ENCODE measurements at regions not wholly inside any gene's neighbourhood (a gene's known extent, or its start where the extent isn't known, plus 50 kb on each side); places are given as distances from the start of the nearest gene placed in this dataset.

GRCh38 chr3:164515256-164515655 lies 563.0 kb downstream of the SI start:
- no peaks in the 10 kb centered on the region for H3K4me1 ChIP-seq (ENCODE audit: insufficient read depth, low read length, severe bottlenecking)
- no peak overlapping the region for H3K4me3 ChIP-seq (ENCODE audit: low read depth, low read length, poor library complexity, severe bottlenecking)
- no peak overlapping the region for H2AFZ ChIP-seq (ENCODE audit: low read length)
- H3F3A ChIP-seq (ENCODE audit: insufficient read depth, low read length): no peaks in the 10 kb centered on the region
- no peak overlapping the region for H3K4me2 ChIP-seq (ENCODE audit: low read length)
- no peak overlapping the region for H3K27ac ChIP-seq (ENCODE audit: low read depth, low read length, poor library complexity, severe bottlenecking)
- TF ChIP-seq EZH2 (IDR thresholded peaks at IDR 0.05; ENCODE audit: borderline replicate concordance, low read length) (no peak), CTCF (IDR thresholded peaks at IDR 0.05; ENCODE audit: low read length) (no peak)
- H4K20me1 ChIP-seq (ENCODE audit: insufficient read depth, low read length): no peaks in the 10 kb centered on the region
- H3K9me2 ChIP-seq (ENCODE audit: low read depth, low read length): no peaks in the 10 kb centered on the region
- H3K27me3 ChIP-seq (ENCODE audit: insufficient read depth, low read length): no peaks in the 10 kb centered on the region
- no peak overlapping the region for H3K9ac ChIP-seq (ENCODE audit: low read length)
- H3K9me3 ChIP-seq (ENCODE audit: low read length): no peaks in the 10 kb centered on the region; the same call in 1 of the 2 replicates
- no peaks in the 10 kb centered on the region for H3K36me3 ChIP-seq (ENCODE audit: insufficient read depth, low read length)
- H3K79me2 ChIP-seq (ENCODE audit: insufficient read depth, low read length): no peaks in the 10 kb centered on the region

DNA sequence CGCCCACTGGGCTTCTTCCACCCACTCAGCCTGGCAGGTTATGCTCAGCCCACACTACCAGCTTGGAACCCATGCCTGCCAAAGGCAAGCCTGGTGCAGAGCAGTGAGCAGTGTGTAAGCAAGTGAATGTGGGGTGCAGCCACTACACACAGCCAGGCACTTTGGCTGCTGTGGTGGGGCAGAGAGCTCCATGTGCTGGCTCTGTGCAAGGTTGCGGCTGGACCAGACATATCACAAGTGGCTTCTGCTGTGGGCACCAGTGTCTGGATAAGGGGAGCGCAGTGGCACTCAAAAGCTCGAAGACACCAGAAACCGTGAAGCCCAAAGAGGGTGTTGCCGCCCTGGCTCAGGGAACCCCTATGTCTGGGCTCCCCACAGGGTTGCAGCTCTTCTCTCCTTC lies 563.7 kb downstream of the SI start:
- no peak for TF ChIP-seq EZH2 (IDR thresholded peaks at IDR 0.05; ENCODE audit: borderline replicate concordance, low read length)
- TF ChIP-seq CTCF (IDR thresholded peaks at IDR 0.05; ENCODE audit: low read length): no peak
- no peak overlapping the region for H3K9ac ChIP-seq (ENCODE audit: low read length)
- H3K79me2 ChIP-seq (ENCODE audit: insufficient read depth, low read length): no peaks in the 10 kb centered on the region
- H3K9me2 ChIP-seq (ENCODE audit: low read depth, low read length): no peaks in the 10 kb centered on the region
- no peaks in the 10 kb centered on the region; the same call in 1 of the 2 replicates for H3K9me3 ChIP-seq (ENCODE audit: low read length)
- no peak overlapping the region for H3K4me2 ChIP-seq (ENCODE audit: low read length)
- H3K4me1 ChIP-seq (ENCODE audit: insufficient read depth, low read length, severe bottlenecking): no peaks in the 10 kb centered on the region
- no peak overlapping the region for H2AFZ ChIP-seq (ENCODE audit: low read length)
- H4K20me1 ChIP-seq (ENCODE audit: insufficient read depth, low read length): no peaks in the 10 kb centered on the region
- H3F3A ChIP-seq (ENCODE audit: insufficient read depth, low read length): no peaks in the 10 kb centered on the region
- H3K36me3 ChIP-seq (ENCODE audit: insufficient read depth, low read length): no peaks in the 10 kb centered on the region
- no peak overlapping the region for H3K4me3 ChIP-seq (ENCODE audit: low read depth, low read length, poor library complexity, severe bottlenecking)
- no peak overlapping the region for H3K27ac ChIP-seq (ENCODE audit: low read depth, low read length, poor library complexity, severe bottlenecking)
- no peaks in the 10 kb centered on the region for H3K27me3 ChIP-seq (ENCODE audit: insufficient read depth, low read length)

DNA sequence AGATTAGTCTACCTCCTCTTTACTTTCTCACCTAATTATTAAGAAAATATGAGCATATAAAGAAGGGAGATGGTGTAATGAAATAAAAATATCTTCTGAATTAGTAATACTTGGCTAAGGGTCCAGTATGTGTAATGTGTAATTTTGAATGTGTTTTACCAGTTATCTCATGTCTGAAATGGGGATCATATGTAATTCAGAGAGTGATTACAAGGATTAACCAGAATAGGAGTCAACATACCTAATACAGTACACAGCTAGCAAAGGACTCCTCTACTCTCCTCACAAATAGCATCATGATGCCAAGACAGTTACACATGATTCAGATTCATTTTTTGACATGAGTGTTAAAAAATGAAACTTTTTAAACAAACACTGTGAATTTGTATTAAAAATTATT lies 570.4 kb downstream of the SI start:
- no peaks in the 10 kb centered on the region for H3K36me3 ChIP-seq (ENCODE audit: insufficient read depth, low read length)
- H4K20me1 ChIP-seq (ENCODE audit: insufficient read depth, low read length): no peaks in the 10 kb centered on the region
- no peaks in the 10 kb centered on the region for H3K4me1 ChIP-seq (ENCODE audit: insufficient read depth, low read length, severe bottlenecking)
- H3K27ac ChIP-seq (ENCODE audit: low read depth, low read length, poor library complexity, severe bottlenecking): no peak overlapping the region
- H3K4me3 ChIP-seq (ENCODE audit: low read depth, low read length, poor library complexity, severe bottlenecking): no peak overlapping the region
- no peaks in the 10 kb centered on the region for H3K27me3 ChIP-seq (ENCODE audit: insufficient read depth, low read length)
- H3K79me2 ChIP-seq (ENCODE audit: insufficient read depth, low read length): no peaks in the 10 kb centered on the region
- no peak overlapping the region for H2AFZ ChIP-seq (ENCODE audit: low read length)
- no peaks in the 10 kb centered on the region for H3F3A ChIP-seq (ENCODE audit: insufficient read depth, low read length)
- H3K4me2 ChIP-seq (ENCODE audit: low read length): no peak overlapping the region
- no peaks in the 10 kb centered on the region for H3K9me3 ChIP-seq (ENCODE audit: low read length)
- no peak overlapping the region for H3K9ac ChIP-seq (ENCODE audit: low read length)
- TF ChIP-seq CTCF (IDR thresholded peaks at IDR 0.05; ENCODE audit: low read length): no peak
- TF ChIP-seq EZH2 (IDR thresholded peaks at IDR 0.05; ENCODE audit: borderline replicate concordance, low read length): no peak
- no peaks in the 10 kb centered on the region for H3K9me2 ChIP-seq (ENCODE audit: low read depth, low read length)
